ENCODE measurements at regions not wholly inside any gene's neighbourhood (a gene's known extent, or its start where the extent isn't known, plus 50 kb on each side); places are given as distances from the start of the nearest gene placed in this dataset.

GRCh38 chr4:83846193-83846830 is 310.4 kb downstream of the GPAT3 start:
- ChIA-PET POLR2A (no interaction called here), CTCF (no interaction called here), RAD21 (ENCODE audit: unreplicated experiment) (no interaction called here), SMC1A (ENCODE audit: uncharacterized antibody, unreplicated experiment) (no interaction called here)
- ATAC-seq (no peak), FAIRE-seq (no peak), DNase-seq (ENCODE audit: low read depth, low spot score) (no peak)
- WGBS (ENCODE audit: insufficient coverage, insufficient replicate concordance, low lambda C conversion rate, missing lambda C conversion rate): 0% methylated on average over 3 of the region's 3 CpGs
- no peak overlapping the region for H3K27ac ChIP-seq (ENCODE audit: control insufficient read depth, insufficient read depth)
- no peaks in the 10 kb centered on the region for H4K20me1 ChIP-seq (ENCODE audit: control insufficient read depth, insufficient read depth)
- in situ Hi-C loops (cut with MboI): no loop called here
- TF ChIP-seq BHLHE40 (IDR thresholded peaks at IDR 0.05; ENCODE audit: borderline replicate concordance in 1 of 2, low read depth in 2 of 2, low read length in 1 of 2) (no peak), RAD21 (IDR thresholded peaks at IDR 0.05; ENCODE audit: insufficient read depth, low read depth, low read length) (no peak)
- H3K9ac ChIP-seq (ENCODE audit: control insufficient read depth, insufficient read depth, low read length): no peak overlapping the region
- intact Hi-C loops (cut with micrococcal nuclease; ENCODE audit: unreplicated experiment): no loop called here
- no peak overlapping the region for H3K4me2 ChIP-seq (ENCODE audit: control insufficient read depth, insufficient read depth)
- no peaks in the 10 kb centered on the region for H3K4me1 ChIP-seq (ENCODE audit: control insufficient read depth, insufficient read depth, low read length)
- H3K4me3 ChIP-seq: no peak overlapping the region
- H2AFZ ChIP-seq (ENCODE audit: control insufficient read depth, low read depth, low read length): no peak overlapping the region
- H3K27me3 ChIP-seq (replicated peaks in 1 of 2; ENCODE audit: control insufficient read depth in 2 of 2, insufficient read depth in 2 of 2, low read length in 1 of 2): peaks cover 0 to 3% of the 10 kb centered on the region in 2 experiments; a peak in 1 of 4 replicates
- no TSS peak for BruUV-seq (replicated peaks)
- H3K9me3 ChIP-seq (replicated peaks; ENCODE audit: control insufficient read depth, insufficient read depth, low read length): no peaks in the 10 kb centered on the region
- no peaks in the 10 kb centered on the region for H3K79me2 ChIP-seq (ENCODE audit: control insufficient read depth, insufficient read depth, low read length)
- H3K36me3 ChIP-seq (ENCODE audit: control insufficient read depth in 2 of 2, insufficient read depth in 2 of 2, low read length in 1 of 2): no peaks in the 10 kb centered on the region

- no peaks in the 10 kb centered on the region for H4K20me1 ChIP-seq (ENCODE audit: control insufficient read depth, insufficient read depth)
- H3K4me2 ChIP-seq (ENCODE audit: control insufficient read depth, insufficient read depth): no peak overlapping the region
- H3K79me2 ChIP-seq (ENCODE audit: control insufficient read depth, insufficient read depth, low read length): no peaks in the 10 kb centered on the region
- ChIA-PET RAD21 (ENCODE audit: unreplicated experiment) (no interaction called here), SMC1A (ENCODE audit: uncharacterized antibody, unreplicated experiment) (no interaction called here), POLR2A (interaction anchor here (0.6 kb wide), 1 partner anchor 72 kb away, joined by 3 read pairs; no protein-coding TSS in a partner anchor), CTCF (interaction anchor here (0.6 kb wide), 1 partner anchor 689 kb away, joined by 3 read pairs; no protein-coding TSS in a partner anchor)
- no peaks in the 10 kb centered on the region for H3K36me3 ChIP-seq (ENCODE audit: control insufficient read depth in 2 of 2, insufficient read depth in 2 of 2, low read length in 1 of 2)
- ATAC-seq: no peak
- no peak for FAIRE-seq
- H3K4me3 ChIP-seq: no peak overlapping the region
- BruUV-seq (replicated peaks): no TSS peak
- no peaks in the 10 kb centered on the region for H3K27me3 ChIP-seq (replicated peaks in 1 of 2; ENCODE audit: control insufficient read depth in 2 of 2, insufficient read depth in 2 of 2, low read length in 1 of 2)
- in situ Hi-C loops (cut with MboI): no loop called here
- H3K9ac ChIP-seq (ENCODE audit: control insufficient read depth, insufficient read depth, low read length): no peak overlapping the region
- TF ChIP-seq RAD51 (IDR thresholded peaks at IDR 0.05) (no peak), IRF4 (IDR thresholded peaks at IDR 0.05; ENCODE audit: low read depth, low read length) (no peak), MAX (IDR thresholded peaks at IDR 0.05; ENCODE audit: low read depth, low read length) (no peak), MEF2A (IDR thresholded peaks at IDR 0.05; ENCODE audit: insufficient read depth, low read depth, low read length) (no peak), E4F1 (IDR thresholded peaks at IDR 0.05; ENCODE audit: borderline replicate concordance, partially characterized antibody) (no peak)
- no peak overlapping the region for H3K27ac ChIP-seq (ENCODE audit: control insufficient read depth, insufficient read depth)
- 2% methylated on average over 2 of the region's 2 CpGs for WGBS (ENCODE audit: insufficient coverage, insufficient replicate concordance, low lambda C conversion rate, missing lambda C conversion rate)
- no peak overlapping the region for H2AFZ ChIP-seq (ENCODE audit: control insufficient read depth, low read depth, low read length)
- H3K9me3 ChIP-seq (replicated peaks; ENCODE audit: control insufficient read depth, insufficient read depth, low read length): no peaks in the 10 kb centered on the region
- intact Hi-C loops (cut with micrococcal nuclease; ENCODE audit: unreplicated experiment): no loop called here
- DNase-seq (ENCODE audit: low read depth, low spot score): no peak
- H3K4me1 ChIP-seq (ENCODE audit: control insufficient read depth, insufficient read depth, low read length): no peaks in the 10 kb centered on the region
Measured at GRCh38 chr4:83839615-83840014, 303.7 kb downstream of the GPAT3 start.
